ENCODE measurements at regions not wholly inside any gene's neighbourhood (a gene's known extent, or its start where the extent isn't known, plus 50 kb on each side); places are given as distances from the start of the nearest gene placed in this dataset.

- Histone ChIP-seq H4K20me1 (ENCODE audit: insufficient read depth, low read length) (no peaks in the 10 kb centered on the region), H3K79me2 (ENCODE audit: insufficient read depth, low read length) (no peaks in the 10 kb centered on the region), H3K4me1 (ENCODE audit: insufficient read depth, low read length) (no peaks in the 10 kb centered on the region), H3K9me3 (ENCODE audit: low read length) (no peaks in the 10 kb centered on the region), H3K4me3 (replicated peaks in 1 of 3; ENCODE audit: insufficient read depth in 1 of 3, low read depth in 2 of 3, low read length in 3 of 3) (no peak overlapping the region), H3K27ac (ENCODE audit: extremely low read length, insufficient read depth, low read length) (no peak overlapping the region), H3K27me3 (ENCODE audit: control insufficient read depth in 1 of 2, insufficient read depth in 2 of 2, low read length in 2 of 2) (no peaks in the 10 kb centered on the region), H3K36me3 (replicated peaks in 1 of 2; ENCODE audit: control insufficient read depth in 1 of 2, insufficient read depth in 2 of 2, low read length in 2 of 2) (no peaks in the 10 kb centered on the region), H3K4me2 (ENCODE audit: low read depth, low read length) (no peak overlapping the region), H3K9ac (ENCODE audit: insufficient read depth, low read depth, low read length) (no peak overlapping the region), H2AFZ (ENCODE audit: low read length) (no peak overlapping the region)
- WGBS (ENCODE audit: low lambda C conversion rate), result 10% methylated on average over 1 of the region's 1 CpG
- FAIRE-seq, result no peak
- no peak for ATAC-seq
- no TSS peak for BruUV-seq (replicated peaks)
- intact Hi-C loops (cut with micrococcal nuclease; ENCODE audit: unreplicated experiment) (no loop called here), in situ Hi-C loops (cut with HindIII; ENCODE audit: extremely low pct_ligation_motif_present, low pct_unique_long_range_greater_than_20kb) (no loop called here)
- TF ChIP-seq SNAPC5 (CRISPR knock-in tag; IDR thresholded peaks at IDR 0.05; ENCODE audit: borderline replicate concordance), result no peak
- no peak for TF ChIP-seq SALL1 (CRISPR knock-in tag; IDR thresholded peaks at IDR 0.05)
- no peak for TF ChIP-seq ZBTB49 (CRISPR knock-in tag; IDR thresholded peaks at IDR 0.05; ENCODE audit: borderline replicate concordance)
- TF ChIP-seq RBM22 (optimal IDR thresholded peaks at IDR 0.05; ENCODE audit: low read length), result no peak
- no peak for TF ChIP-seq SOX5 (CRISPR knock-in tag; IDR thresholded peaks at IDR 0.05; ENCODE audit: borderline replicate concordance)
- no peak for TF ChIP-seq ZNF570 (CRISPR knock-in tag; IDR thresholded peaks at IDR 0.05; ENCODE audit: borderline replicate concordance)
- TF ChIP-seq ZNF713 (CRISPR knock-in tag; IDR thresholded peaks at IDR 0.05), result no peak
- no peak for TF ChIP-seq POLR2G (IDR thresholded peaks at IDR 0.05; ENCODE audit: low read depth, low read length)
- TF ChIP-seq PHB2 (IDR thresholded peaks at IDR 0.05; ENCODE audit: partially characterized antibody), result no peak
- TF ChIP-seq CENPT (CRISPR knock-in tag; IDR thresholded peaks at IDR 0.05; ENCODE audit: low read depth), result no peak
- TF ChIP-seq ZSCAN9 (CRISPR knock-in tag; IDR thresholded peaks at IDR 0.05; ENCODE audit: borderline replicate concordance), result no peak
- TF ChIP-seq PAX8 (CRISPR knock-in tag; IDR thresholded peaks at IDR 0.05; ENCODE audit: borderline replicate concordance), result no peak
- TF ChIP-seq TBX3 (IDR thresholded peaks at IDR 0.05; ENCODE audit: borderline replicate concordance), result no peak
- ChIA-PET CTCF (ENCODE audit: low intra/inter-chr PET ratio, low total read pairs) (no interaction called here), POLR2A (no interaction called here)
- DNase-seq (ENCODE audit: low spot score), result no peak
Observed at GRCh38 chr4:165761963-165762362, 111.1 kb upstream of the TLL1 start.
